IPS-18c (cell line): ENCODE measurements at regions not wholly inside any gene's neighbourhood (a gene's known extent, or its start where the extent isn't known, plus 50 kb on each side); places are given as distances from the start of the nearest gene placed in this dataset.
"Not testable (repeated sequence)": the region's sequence is repeated elsewhere in the genome, so short reads cannot be mapped to it uniquely, and the experiment has no call there.

Experiments used
- H3K4me3 ChIP-seq: 2 replicates; pipeline ENCODE4 v1.7.0; 2013; ENCODE audit warnings: low read depth, mild to moderate bottlenecking, low read length, moderate library complexity; ENCODE audit not compliant: insufficient read depth
- H3K9me3 ChIP-seq: one replicate; pipeline ENCODE4 v1.6.1; 2013; ENCODE audit warnings: mild to moderate bottlenecking, low read length, moderate library complexity; ENCODE audit not compliant: control insufficient read depth, insufficient read depth

DNA sequence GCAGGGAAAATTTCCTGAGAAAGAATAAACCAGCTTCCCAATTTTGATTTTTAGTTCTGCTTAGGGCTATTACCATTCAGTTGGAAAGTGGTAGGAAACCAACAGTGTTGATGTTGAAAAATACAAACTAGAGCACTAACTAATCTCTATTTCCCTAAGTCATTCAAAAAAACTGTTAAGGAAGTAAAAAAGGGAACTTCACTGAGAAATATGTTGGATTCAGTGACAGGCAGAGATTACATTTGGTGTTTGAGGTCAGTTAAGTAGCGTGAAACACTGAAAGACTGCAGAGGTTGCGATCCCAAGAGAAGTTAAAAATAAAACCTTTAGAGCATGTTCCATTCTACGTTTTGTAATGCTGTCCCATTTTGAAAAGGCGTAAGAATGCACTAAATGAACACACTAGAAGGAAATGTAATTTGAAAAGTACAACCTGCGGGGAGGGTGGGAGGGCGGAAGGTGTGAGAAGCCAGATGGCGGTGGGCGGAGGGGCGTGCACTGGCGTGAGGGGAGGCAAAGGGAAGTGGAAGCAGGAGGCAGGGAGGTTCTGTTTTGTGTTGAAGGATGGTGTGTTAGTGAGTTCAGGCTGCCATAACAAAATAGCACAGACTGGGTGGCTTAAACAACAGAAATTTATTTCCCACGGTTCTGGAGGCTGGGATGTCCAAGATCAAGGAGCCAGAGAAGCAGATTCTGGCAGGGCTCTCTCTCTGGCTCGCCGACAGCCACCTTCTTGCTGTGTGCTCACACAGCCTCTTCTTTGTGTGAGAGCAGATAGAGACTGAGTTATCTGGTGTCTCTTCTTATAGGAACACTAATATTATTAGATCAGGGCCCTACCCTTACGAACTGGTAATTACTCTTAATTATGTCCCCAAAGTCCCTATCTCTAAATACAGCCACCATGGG, 94.3 kb upstream of the KCTD1 start:
- Histone ChIP-seq H3K4me3 (no peak overlapping the region), H3K9me3 (no peaks in the 10 kb centered on the region)

DNA sequence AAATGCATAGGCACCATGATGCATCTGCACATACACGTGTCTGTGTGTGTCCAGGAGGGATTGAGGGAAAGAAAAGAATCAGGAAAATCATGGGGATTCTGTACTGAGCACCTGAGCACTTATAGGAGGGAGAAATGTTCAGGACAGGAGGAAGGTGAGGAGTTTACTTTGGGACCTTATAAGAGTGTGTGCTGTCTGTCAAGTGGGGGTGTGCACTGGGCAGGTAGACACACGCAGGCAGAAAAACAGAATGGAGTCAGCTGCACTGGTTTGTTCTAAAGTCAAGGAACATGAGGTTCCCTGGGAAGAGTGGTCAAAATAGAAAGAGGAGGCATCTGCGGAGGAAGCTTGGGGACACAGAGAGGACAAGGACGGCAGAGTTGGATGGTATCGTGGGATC, 92.2 kb upstream of the KCTD1 start:
- Histone ChIP-seq H3K4me3 (no peak overlapping the region), H3K9me3 (no peaks in the 10 kb centered on the region)

DNA sequence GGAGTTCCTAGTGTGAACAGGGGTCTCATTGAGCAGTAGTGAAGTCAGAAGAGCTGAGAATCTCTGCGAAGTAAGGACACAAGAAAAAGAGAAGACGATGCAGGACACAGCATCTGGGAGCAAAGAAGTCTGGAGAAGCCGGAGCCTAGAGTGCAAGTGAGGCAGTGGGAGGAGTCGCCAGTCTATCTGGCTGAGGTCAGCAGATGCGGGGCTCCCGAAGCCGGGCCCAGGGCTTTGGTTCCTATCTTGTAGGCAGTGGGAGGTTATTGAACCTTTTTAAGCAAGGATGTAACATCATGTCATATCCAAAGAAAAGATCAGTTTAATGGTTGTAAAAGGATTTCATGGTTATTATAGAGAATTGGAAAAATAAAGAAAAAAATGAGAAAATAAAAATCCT, 90.8 kb upstream of the KCTD1 start:
- Histone ChIP-seq H3K4me3 (no peak overlapping the region), H3K9me3 (no peaks in the 10 kb centered on the region)

DNA sequence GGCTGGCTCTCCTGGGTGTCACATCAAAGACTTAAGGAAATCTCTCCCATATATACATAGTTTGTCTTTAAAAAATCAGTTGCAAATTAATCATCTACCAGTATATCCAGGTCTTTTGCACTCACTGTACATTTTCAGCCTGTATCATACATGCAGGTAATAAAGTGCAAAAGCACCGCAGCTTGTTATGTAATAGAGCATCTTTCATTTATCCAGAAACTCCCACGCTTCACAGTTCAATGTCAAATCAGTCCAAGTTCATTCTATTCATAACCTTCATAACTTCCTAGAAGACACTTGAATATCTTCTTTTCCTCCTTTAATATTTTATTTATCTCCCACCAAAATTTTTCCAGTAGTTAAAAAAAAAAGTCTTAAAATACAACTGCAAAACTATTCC, 89.6 kb upstream of the KCTD1 start:
- Histone ChIP-seq H3K9me3 (no peaks in the 10 kb centered on the region), H3K4me3 (no peak overlapping the region)

DNA sequence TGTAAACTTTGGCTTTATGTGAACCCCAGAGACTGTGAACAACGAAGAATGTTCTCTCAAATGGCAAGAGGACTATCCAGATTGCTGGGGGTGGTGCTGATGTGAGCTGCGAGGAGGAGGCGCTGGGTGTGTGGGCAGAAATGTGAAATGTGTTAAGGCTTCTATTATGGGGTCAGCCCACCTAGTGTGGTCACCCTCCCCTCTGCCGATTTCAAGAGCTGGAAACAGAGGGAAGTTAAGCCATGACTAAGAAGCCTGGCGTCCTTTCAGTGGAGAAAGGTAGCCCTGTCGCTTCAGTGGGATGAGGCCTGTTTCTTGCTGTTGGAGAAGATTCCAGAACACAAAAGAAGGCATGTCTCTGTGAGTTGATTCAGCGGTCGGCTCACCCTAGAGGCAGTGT, 89.0 kb upstream of the KCTD1 start:
- no peak overlapping the region for H3K4me3 ChIP-seq
- no peaks in the 10 kb centered on the region for H3K9me3 ChIP-seq

DNA sequence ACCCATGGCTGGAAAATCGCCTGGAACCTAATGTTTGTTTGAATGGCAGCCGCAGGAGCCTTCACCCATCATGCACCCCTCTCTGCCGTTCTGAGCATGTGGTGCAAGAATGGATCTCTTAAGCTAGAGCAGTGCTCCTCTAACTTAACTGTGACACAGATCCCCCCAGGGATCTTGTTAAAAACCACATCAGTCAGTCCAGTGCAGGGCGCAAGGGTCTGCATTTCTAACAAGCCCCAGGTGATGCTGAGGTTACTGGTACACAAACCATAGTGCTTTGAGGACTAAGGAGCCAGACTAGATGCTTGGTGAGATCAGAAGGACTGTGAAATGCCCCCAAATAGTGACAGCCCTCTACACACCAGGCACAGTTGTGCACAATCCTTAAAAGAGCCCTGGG, 87.1 kb upstream of the KCTD1 start:
- H3K4me3 ChIP-seq = no peak overlapping the region

DNA sequence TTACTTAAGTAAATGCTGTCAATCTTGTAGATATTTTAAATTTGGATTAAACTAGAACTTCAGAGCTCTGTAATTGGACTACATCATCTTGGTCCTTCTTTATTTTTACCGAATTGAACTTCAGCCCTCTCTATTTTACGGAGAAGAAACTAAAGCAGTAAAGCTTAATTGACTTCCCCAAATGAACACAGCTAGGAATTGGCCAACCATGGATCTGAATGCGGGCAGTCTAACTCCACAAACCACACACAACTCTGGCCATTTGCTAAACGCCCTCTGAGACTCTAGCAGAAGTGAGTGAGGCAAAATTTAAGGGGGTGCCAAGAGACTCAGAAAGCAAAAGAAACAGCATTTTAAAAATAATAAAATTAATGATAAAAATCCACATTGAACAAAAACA, 86.3 kb upstream of the KCTD1 start:
- Histone ChIP-seq H3K4me3 (no peak overlapping the region), H3K9me3 (no peaks in the 10 kb centered on the region)

More for the DNA sequence above, 87.1 kb upstream of the KCTD1 start:
- H3K9me3 ChIP-seq = no peaks in the 10 kb centered on the region

DNA sequence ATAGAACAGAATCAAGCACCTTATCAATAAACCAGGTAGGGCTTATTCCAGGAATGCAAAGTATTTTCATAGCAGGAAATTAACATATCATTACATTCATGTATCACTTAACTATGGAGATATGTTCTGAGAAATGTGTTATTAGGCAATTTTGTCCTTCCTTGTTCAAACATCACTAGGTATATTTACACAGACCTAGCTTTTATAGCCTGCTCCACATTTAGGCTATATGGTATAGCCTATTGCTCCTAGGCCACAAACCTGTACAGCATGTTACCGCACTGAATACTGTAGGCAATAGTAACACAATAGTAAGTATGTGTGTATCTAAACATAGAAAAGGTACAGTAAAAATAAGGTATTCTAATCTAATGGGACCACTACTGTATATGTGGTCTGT, 82.8 kb upstream of the KCTD1 start:
- Histone ChIP-seq H3K4me3 (no peak overlapping the region), H3K9me3 (no peaks in the 10 kb centered on the region)

DNA sequence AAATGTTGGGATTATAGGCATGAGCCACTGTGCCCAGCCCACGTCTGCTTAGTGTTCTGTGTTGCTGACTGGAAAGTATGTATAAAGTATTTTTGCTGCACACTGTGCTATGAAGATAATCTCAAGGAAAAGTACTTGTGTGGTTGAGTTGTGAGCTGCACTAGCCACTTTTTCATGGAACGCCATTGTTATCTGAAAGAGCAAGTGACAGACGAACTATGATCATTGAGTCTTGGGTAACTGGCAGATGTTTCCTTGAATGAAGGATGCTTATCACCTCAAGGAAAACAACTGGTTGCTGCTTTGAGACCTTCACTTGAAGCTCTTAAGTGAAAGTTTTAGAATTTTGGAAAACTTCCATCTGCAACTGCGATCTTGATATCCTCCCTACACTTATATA, 82.2 kb upstream of the KCTD1 start:
- Histone ChIP-seq H3K4me3 (no peak overlapping the region), H3K9me3 (no peaks in the 10 kb centered on the region)

DNA sequence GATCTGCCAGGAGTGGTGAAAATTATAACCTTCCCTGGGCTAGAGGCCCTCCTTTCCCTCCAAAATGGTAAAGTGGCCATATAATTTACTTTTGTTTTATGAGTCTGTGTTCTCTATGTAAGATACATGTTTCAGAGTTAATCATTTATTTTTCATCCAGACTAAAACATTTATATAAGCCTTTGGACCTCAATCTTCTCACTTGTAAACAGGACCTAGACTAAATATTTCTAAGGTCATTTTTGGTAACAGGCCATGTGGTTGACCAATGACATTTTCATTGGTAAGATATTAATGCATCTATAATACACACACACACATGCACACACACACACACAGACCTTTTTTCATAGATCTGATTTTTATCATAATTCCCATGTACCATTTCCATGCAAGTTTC, 79.7 kb upstream of the KCTD1 start:
- H3K4me3 ChIP-seq = no peak overlapping the region
- H3K9me3 ChIP-seq = no peaks in the 10 kb centered on the region

DNA sequence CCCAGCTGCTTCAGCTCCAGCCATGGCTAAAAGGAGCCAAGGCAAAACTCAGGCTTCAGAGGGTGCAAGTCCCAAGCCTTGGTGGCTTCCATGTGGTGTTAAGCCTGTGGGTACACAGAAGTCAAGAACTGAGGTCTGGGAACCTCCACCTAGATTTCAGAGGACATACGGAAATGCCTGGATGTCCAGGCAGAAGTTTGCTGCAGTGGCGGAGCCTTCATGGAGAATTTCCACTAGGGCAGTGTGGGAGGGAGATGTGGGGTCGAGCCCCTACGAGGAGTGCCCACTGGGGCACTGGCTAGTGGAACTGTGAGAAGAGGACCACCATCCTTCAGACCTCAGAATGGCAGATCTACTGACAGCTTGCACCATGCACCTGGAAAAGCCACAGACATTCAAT, 76.1 kb upstream of the KCTD1 start:
- Histone ChIP-seq H3K4me3 (no peak overlapping the region), H3K9me3 (no peaks in the 10 kb centered on the region)

DNA sequence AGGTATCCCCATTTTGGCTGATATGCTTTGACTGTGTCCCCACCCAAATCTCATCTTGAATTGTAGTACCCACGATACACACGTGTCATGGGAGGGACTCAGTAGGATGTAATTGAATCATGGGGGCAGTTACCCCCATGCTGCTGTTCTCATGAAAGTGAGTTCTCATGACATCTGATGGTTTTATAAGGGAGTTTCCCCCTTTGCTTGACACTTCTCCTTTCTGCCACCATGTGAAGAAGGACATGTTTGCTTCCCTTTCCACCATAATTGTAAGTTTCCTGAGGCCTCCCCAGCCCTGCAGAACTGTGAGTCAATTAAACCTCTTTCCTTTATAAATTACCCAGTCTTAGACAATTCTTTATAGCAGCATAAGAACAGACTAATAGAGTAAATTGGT, 75.0 kb upstream of the KCTD1 start:
- not testable (repeated sequence) for H3K9me3 ChIP-seq, H3K4me3 ChIP-seq

DNA sequence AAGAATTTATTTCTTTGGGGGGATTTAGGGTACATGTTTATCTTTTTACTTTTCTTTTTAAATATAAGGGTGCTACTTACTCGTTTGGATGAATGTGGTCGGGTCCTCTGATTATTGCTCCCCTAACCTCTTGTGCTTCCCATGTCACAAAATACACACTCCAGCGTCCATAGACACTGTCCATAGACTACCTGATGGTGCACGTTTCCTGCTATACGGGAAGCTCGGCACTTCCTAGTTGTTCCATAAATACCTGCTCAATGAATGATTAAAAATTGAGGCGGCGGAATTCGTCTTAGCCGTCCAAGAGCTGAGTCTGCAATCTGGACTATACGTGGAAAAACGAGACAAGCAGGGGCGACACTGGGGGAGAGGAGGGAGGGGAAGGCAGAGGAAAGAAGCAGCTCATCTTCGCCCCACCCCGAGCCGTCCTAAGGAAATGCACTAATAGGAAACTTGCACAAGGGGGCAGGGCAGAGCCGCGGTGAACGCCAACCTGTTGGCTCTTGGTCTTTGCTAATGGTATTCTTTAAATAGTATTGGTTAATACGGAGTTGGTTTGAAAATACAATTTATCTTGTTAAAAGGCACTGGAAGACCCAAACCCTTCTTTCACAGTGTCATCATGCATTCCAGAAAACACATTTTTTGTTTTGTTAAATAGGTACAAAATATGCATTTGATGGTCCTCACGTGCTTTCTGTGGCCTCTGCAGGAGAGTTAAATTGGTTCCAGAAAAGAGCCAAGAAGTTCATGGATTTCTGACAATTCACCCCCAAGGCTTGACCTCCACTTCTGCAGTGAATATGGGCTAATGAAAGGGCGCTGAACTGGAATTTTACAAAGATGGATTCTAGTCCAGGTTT, 73.0 kb upstream of the KCTD1 start:
- no peak overlapping the region for H3K4me3 ChIP-seq

DNA sequence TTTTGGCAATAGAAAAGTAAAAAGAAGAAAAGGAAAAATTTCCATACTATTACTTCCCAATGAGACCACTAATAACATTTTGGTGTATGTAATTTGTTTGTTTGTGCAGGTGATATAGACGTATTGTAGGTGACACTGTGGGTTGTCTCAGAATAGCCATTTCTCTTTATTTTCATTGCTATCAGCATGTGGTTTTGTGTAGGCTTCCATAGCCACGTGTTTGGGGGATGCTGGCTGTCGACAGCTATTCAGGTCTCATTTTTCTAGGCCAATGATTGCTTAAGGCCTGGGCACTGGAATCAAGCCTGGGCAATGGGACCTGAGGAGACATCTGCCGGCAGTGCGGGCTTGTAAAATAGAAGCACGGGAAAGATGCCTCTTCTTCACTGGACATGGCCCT, 71.0 kb upstream of the KCTD1 start:
- Histone ChIP-seq H3K4me3 (no peak overlapping the region), H3K9me3 (no peaks in the 10 kb centered on the region)

More for the DNA sequence above, 73.0 kb upstream of the KCTD1 start:
- H3K9me3 ChIP-seq = no peaks in the 10 kb centered on the region

DNA sequence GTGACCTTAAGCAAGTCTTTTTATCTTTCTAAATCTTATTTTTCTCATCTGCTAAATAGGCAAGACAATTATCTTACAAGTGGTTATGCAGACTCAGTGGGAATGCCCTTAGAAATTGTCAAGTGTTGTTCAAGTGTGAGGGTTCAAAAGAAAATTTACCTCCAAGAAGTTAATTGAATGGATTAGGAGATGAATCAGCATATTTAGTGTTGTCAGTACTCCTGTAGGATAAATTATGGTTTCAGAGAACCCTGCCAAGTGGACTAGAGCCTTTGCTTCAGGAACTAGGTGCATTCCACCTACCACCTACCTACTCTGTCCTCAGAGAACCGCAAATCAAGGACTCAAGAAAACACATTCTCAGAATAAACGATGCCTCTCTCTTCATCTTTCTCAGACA, 69.8 kb upstream of the KCTD1 start:
- H3K4me3 ChIP-seq = no peak overlapping the region

DNA sequence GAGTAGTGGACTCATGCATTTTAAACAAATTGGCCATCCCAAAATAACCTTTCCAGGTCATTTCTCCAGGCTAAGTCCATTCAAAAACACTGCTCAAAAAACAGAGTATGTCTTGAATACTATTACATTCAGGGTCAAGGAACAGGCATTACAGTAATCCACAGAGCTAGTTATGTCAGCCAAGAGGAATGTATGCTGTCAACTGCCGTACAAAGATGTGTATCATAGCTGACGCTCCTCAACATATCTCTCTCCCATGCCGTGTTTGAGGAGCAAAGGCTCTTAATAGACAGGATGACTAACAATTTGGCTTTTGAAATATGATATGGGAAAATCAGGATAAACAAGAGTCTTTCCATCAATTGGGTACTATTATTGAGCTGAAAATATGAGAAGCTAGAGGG, 68.8 kb upstream of the KCTD1 start:
- no peaks in the 10 kb centered on the region for H3K9me3 ChIP-seq

More for the DNA sequence above, 69.8 kb upstream of the KCTD1 start:
- H3K9me3 ChIP-seq = no peaks in the 10 kb centered on the region

DNA sequence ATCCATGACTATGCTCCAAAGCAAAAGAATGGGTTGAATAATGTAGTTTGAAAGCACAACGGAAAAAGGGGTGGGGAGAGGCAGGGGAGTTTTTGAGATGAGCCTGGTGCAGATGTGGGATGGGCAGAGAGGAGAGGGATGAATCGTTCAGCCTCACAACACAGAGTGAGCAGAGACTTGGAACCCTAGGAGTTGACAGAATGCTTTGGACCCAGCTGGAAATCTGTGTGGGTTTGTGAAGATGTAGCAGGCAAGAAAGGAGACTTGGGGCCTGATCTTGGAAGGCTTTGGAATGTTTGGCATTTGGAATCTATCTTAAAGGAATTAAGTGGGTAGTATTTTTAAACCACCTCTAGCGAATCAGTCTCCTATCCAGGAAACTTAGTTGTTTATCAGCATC, 66.0 kb upstream of the KCTD1 start:
- Histone ChIP-seq H3K4me3 (no peak overlapping the region), H3K9me3 (no peaks in the 10 kb centered on the region)

More for the DNA sequence above, 68.8 kb upstream of the KCTD1 start:
- H3K4me3 ChIP-seq = no peak overlapping the region
